AG09319 (cell line): ENCODE measurements at regions not wholly inside any gene's neighbourhood (a gene's known extent, or its start where the extent isn't known, plus 50 kb on each side); places are given as distances from the start of the nearest gene placed in this dataset.

ENCODE experiments used
- DNase-seq: peaks from one replicate; pipeline ENCODE4 v3.0.0-alpha.2; 2010; ENCODE audit warnings: low read depth; ENCODE audit errors: extremely low read depth
- TF ChIP-seq, protein P1 (sequence below): IDR thresholded peaks from 2 replicates; pipeline ENCODE4 v1.5.1; 2011; ENCODE audit warnings: low read depth, mild to moderate bottlenecking, inconsistent platforms, low read length, moderate library complexity

GRCh38 chr1:56175211-56175610 is 404.2 kb downstream of the PLPP3 start:
- TF ChIP-seq, protein P1, sequence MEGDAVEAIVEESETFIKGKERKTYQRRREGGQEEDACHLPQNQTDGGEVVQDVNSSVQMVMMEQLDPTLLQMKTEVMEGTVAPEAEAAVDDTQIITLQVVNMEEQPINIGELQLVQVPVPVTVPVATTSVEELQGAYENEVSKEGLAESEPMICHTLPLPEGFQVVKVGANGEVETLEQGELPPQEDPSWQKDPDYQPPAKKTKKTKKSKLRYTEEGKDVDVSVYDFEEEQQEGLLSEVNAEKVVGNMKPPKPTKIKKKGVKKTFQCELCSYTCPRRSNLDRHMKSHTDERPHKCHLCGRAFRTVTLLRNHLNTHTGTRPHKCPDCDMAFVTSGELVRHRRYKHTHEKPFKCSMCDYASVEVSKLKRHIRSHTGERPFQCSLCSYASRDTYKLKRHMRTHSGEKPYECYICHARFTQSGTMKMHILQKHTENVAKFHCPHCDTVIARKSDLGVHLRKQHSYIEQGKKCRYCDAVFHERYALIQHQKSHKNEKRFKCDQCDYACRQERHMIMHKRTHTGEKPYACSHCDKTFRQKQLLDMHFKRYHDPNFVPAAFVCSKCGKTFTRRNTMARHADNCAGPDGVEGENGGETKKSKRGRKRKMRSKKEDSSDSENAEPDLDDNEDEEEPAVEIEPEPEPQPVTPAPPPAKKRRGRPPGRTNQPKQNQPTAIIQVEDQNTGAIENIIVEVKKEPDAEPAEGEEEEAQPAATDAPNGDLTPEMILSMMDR = no peak

GRCh38 chr1:56174176-56174885 is 405.0 kb downstream of the PLPP3 start:
- DNase-seq = no peak
- TF ChIP-seq, protein P1 = no peak

More at GRCh38 chr1:56175211-56175610, 404.2 kb downstream of the PLPP3 start:
- DNase-seq = no peak

- TF ChIP-seq, protein P1 = no peak
- no peak for DNase-seq
Measured at GRCh38 chr1:56173736-56174135, 405.6 kb downstream of the PLPP3 start.

DNA sequence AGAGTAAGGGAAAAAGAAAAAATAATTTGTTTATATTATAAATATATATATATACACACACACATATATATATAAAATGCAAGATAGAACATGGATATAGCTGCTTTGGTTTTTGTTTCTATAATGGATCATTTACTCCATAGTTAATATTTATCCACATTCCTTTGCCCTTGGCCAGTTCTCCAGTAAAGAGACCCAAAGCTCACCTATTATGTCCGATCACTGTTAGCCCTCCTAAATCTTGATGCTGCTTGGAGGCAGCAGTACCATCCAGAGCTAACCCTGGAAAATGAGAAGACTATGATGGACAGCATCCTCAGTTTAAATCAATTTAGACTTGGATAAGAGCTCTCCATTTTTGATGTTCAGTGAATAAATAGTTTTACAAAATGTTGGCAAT is 407.7 kb downstream of the PLPP3 start:
- TF ChIP-seq, protein P1 = no peak
- no peak for DNase-seq

- TF ChIP-seq, protein P1 = no peak
- DNase-seq = no peak
Measured at GRCh38 chr1:56170784-56171320, 408.5 kb downstream of the PLPP3 start.

- no peak for DNase-seq
- TF ChIP-seq, protein P1 = no peak
Measured at GRCh38 chr1:56169856-56170255, 409.5 kb downstream of the PLPP3 start.

DNA sequence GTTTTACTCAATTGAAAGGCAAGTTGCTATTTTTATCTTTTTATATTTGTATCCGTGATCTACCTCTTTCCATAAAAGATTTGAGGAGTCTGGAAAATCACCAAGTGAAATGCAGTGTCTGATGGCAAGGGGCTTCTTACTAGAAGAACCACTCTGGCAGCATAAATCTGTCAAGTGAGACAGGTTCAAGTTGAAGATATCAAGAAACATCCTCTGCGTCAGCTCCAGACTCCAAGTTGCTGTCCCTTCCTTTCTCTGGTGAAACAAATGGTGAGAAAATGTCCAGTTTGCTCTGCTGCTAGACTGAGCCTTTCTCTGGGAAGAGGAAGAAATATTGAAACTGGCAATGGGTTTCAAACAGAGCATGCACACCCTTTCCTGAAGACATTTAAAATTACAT is 411.2 kb downstream of the PLPP3 start:
- TF ChIP-seq, protein P1 = no peak
- DNase-seq = no peak
